ENCODE measurements at regions not wholly inside any gene's neighbourhood (a gene's known extent, or its start where the extent isn't known, plus 50 kb on each side); places are given as distances from the start of the nearest gene placed in this dataset.

GRCh38 chr15:39269821-39270220 is 311.1 kb upstream of the THBS1 start:
- TF ChIP-seq CTCF (conservative IDR thresholded peaks at IDR 0.05; ENCODE audit: low read length) = no peak
- no peak for TF ChIP-seq EZH2phosphoT487 (IDR thresholded peaks at IDR 0.05; ENCODE audit: borderline replicate concordance, low read depth, low read length)

Data from OCI-LY7 (cell line).